GM18498 (cell line): ENCODE measurements at regions not wholly inside any gene's neighbourhood (a gene's known extent, or its start where the extent isn't known, plus 50 kb on each side); places are given as distances from the start of the nearest gene placed in this dataset.
"Not testable (repeated sequence)": the region's sequence is repeated elsewhere in the genome, so short reads cannot be mapped to it uniquely, and the experiment has no call there.

Source experiments
- ATAC-seq: cut with Tn5 transposase; IDR thresholded peaks from one replicate; pipeline ENCODE4 v1.9.1; 2021; ENCODE audit warnings: mild to moderate bottlenecking, moderate library complexity; ENCODE audit not compliant: unreplicated experiment

GRCh38 chr6:140271759-140272377 lies 897.4 kb upstream of the CITED2 start:
- peak; percentile 99 for ATAC-seq

GRCh38 chr6:140269591-140270165 lies 895.2 kb upstream of the CITED2 start:
- no peak for ATAC-seq

- ATAC-seq, result no peak
Measured at GRCh38 chr6:140264431-140264830, 890.0 kb upstream of the CITED2 start.

GRCh38 chr6:140258302-140258701 lies 883.9 kb upstream of the CITED2 start:
- not testable (repeated sequence) for ATAC-seq

- no peak for ATAC-seq
Measured at GRCh38 chr6:140256248-140256647, 881.8 kb upstream of the CITED2 start.

- no peak for ATAC-seq
Measured at GRCh38 chr6:140253096-140253495, 878.6 kb upstream of the CITED2 start.

- ATAC-seq, result no peak
Measured at GRCh38 chr6:140252099-140252498, 877.7 kb upstream of the CITED2 start.

GRCh38 chr6:140245296-140246040 lies 871.0 kb upstream of the CITED2 start:
- no peak for ATAC-seq

- no peak for ATAC-seq
Measured at GRCh38 chr6:140237251-140237650, 862.8 kb upstream of the CITED2 start.

GRCh38 chr6:140236732-140237131 lies 862.3 kb upstream of the CITED2 start:
- no peak for ATAC-seq

GRCh38 chr6:140230282-140230681 lies 855.8 kb upstream of the CITED2 start:
- ATAC-seq, result no peak

- ATAC-seq, result no peak
Measured at GRCh38 chr6:140228491-140228890, 854.0 kb upstream of the CITED2 start.

- ATAC-seq, result no peak
Measured at GRCh38 chr6:140226637-140227036, 852.2 kb upstream of the CITED2 start.

GRCh38 chr6:140225701-140226436 lies 851.4 kb upstream of the CITED2 start:
- no peak for ATAC-seq

GRCh38 chr6:140217283-140217682 lies 842.8 kb upstream of the CITED2 start:
- no peak for ATAC-seq

- no peak for ATAC-seq
Measured at GRCh38 chr6:140209775-140210174, 835.3 kb upstream of the CITED2 start.

- ATAC-seq, result no peak
Measured at GRCh38 chr6:140208286-140208685, 833.8 kb upstream of the CITED2 start.

- no peak for ATAC-seq
Measured at GRCh38 chr6:140205795-140206593, 831.5 kb upstream of the CITED2 start.

GRCh38 chr6:140204154-140204553 lies 829.7 kb upstream of the CITED2 start:
- no peak for ATAC-seq

GRCh38 chr6:140203661-140204147 lies 829.3 kb upstream of the CITED2 start:
- no peak for ATAC-seq
